NAMALWA (cell line): ENCODE measurements at regions not wholly inside any gene's neighbourhood (a gene's known extent, or its start where the extent isn't known, plus 50 kb on each side); places are given as distances from the start of the nearest gene placed in this dataset.
"Not testable (repeated sequence)": the region's sequence is repeated elsewhere in the genome, so short reads cannot be mapped to it uniquely, and the experiment has no call there.

Experiments used
- DNase-seq: peaks from one replicate; pipeline ENCODE4 v3.0.0-alpha.2; 2015; ENCODE audit warnings: low spot score

- DNase-seq: no peak
Measured at GRCh38 chr7:130849604-130850003, 115.6 kb upstream of the KLF14 start.

GRCh38 chr7:130850956-130851355 lies 116.9 kb upstream of the KLF14 start:
- no peak for DNase-seq

- DNase-seq: no peak
Measured at GRCh38 chr7:130852867-130853266, 118.9 kb upstream of the KLF14 start.

GRCh38 chr7:130853503-130854279 lies 119.7 kb upstream of the KLF14 start:
- no peak for DNase-seq

GRCh38 chr7:130854481-130854880 lies 120.5 kb upstream of the KLF14 start:
- no peak for DNase-seq

- DNase-seq: no peak
Measured at GRCh38 chr7:130856866-130857265, 122.9 kb upstream of the KLF14 start.

GRCh38 chr7:130860832-130861231 lies 126.8 kb upstream of the KLF14 start:
- DNase-seq: not testable (repeated sequence)

GRCh38 chr7:130865408-130866236 lies 131.6 kb upstream of the KLF14 start:
- peak; percentile 57 for DNase-seq

- no peak for DNase-seq
Measured at GRCh38 chr7:130867039-130867438, 133.0 kb upstream of the KLF14 start.

- DNase-seq: no peak
Measured at GRCh38 chr7:130867581-130868136, 133.7 kb upstream of the KLF14 start.

GRCh38 chr7:130868139-130868538 lies 134.1 kb upstream of the KLF14 start:
- DNase-seq: no peak

- no peak for DNase-seq
Measured at GRCh38 chr7:130869918-130870317, 135.9 kb upstream of the KLF14 start.

- DNase-seq: no peak
Measured at GRCh38 chr7:130872341-130872740, 138.3 kb upstream of the KLF14 start.

GRCh38 chr7:130872756-130873448 lies 138.9 kb upstream of the KLF14 start:
- no peak for DNase-seq

GRCh38 chr7:130874071-130874915 lies 140.3 kb upstream of the KLF14 start:
- DNase-seq: no peak

GRCh38 chr7:130875265-130875741 lies 141.3 kb upstream of the KLF14 start:
- peak; percentile 68 for DNase-seq

- no peak for DNase-seq
Measured at GRCh38 chr7:130875901-130876300, 141.9 kb upstream of the KLF14 start.

- no peak for DNase-seq
Measured at GRCh38 chr7:130877236-130877990, 143.4 kb upstream of the KLF14 start.

GRCh38 chr7:130877991-130878305 lies 143.9 kb upstream of the KLF14 start:
- no peak for DNase-seq

GRCh38 chr7:130878785-130879184 lies 144.8 kb upstream of the KLF14 start:
- DNase-seq: no peak

GRCh38 chr7:130879191-130879590 lies 145.2 kb upstream of the KLF14 start:
- no peak for DNase-seq
